ENCODE measurements at regions not wholly inside any gene's neighbourhood (a gene's known extent, or its start where the extent isn't known, plus 50 kb on each side); places are given as distances from the start of the nearest gene placed in this dataset.

DNA sequence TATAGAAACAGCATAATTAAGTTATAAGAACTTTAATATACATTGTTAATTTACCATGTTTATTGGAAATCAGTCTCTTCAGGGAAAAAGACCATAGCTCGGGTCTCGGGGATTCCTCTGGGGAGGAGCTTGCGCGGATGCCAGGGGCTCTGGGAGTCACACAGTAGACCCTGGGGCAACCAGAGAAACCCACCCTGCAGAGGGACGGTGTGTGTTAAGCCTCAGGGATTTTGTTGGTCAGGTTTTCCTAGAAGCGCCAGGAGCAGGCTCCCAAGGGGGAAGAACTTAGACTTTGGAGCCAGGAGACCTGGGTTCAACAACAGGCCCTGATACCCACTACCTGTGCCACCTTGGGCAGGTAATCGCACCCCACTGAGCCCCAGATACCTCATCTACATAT, 297.9 kb downstream of the MED10 start:
- ChIA-PET CTCF (ENCODE audit: partially characterized antibody) (no interaction called here), POLR2A (ENCODE audit: partially characterized antibody) (no interaction called here)
- Histone ChIP-seq H2BK120ac (replicated peaks; ENCODE audit: low read depth, low read length) (no peak overlapping the region), H3K23ac (ENCODE audit: insufficient read length) (no peak overlapping the region), H3K36me3 (ENCODE audit: control insufficient read depth in 2 of 4, insufficient read depth in 4 of 4, low read length in 3 of 4) (no peaks in the 10 kb centered on the region), H2BK12ac (ENCODE audit: low read depth, low read length) (no peak overlapping the region), H3K79me1 (ENCODE audit: low read depth, low read length) (0 out of 2 replicates have a peak, but pooled peaks cover 2% of the 10 kb centered on the region), H3K4me1 (replicated peaks in 1 of 4; ENCODE audit: control insufficient read depth in 3 of 4, insufficient read depth in 4 of 4, low read length in 3 of 4) (no peaks in the 10 kb centered on the region; a peak in 1 of 7 replicates), H3K4me2 (ENCODE audit: insufficient read depth in 1 of 2, low read depth in 2 of 2, low read length in 2 of 2) (no peak overlapping the region), H3K14ac (ENCODE audit: insufficient read length) (no peak overlapping the region), H3K56ac (replicated peaks; ENCODE audit: insufficient read length, low read depth, low read length) (no peak overlapping the region), H3K79me2 (ENCODE audit: control insufficient read depth in 1 of 2, insufficient read depth in 2 of 2, low read length in 2 of 2) (no peaks in the 10 kb centered on the region), H4K20me1 (replicated peaks in 1 of 2; ENCODE audit: control insufficient read depth in 1 of 2, insufficient read depth in 2 of 2, low read length in 2 of 2) (peaks cover 0 to 3% of the 10 kb centered on the region in 2 experiments), H2AK5ac (ENCODE audit: low read depth, low read length) (no peak overlapping the region), H3K27ac (ENCODE audit: low read depth, low read length) (no peak overlapping the region), H4K5ac (ENCODE audit: insufficient read length, low read depth, low read length) (no peak overlapping the region), H3K23me2 (ENCODE audit: low read depth, low read length) (no peaks in the 10 kb centered on the region), H4K91ac (replicated peaks; ENCODE audit: insufficient read length, low read length) (no peak overlapping the region), H3K27me3 (replicated peaks in 1 of 4; ENCODE audit: control insufficient read depth in 3 of 4, extremely low read depth in 1 of 4, insufficient read depth in 3 of 4, low read length in 3 of 4) (no peaks in the 10 kb centered on the region), H3K9me3 (ENCODE audit: insufficient read depth in 2 of 2, low read depth in 1 of 2, low read length in 1 of 2) (no peaks in the 10 kb centered on the region), H2BK5ac (ENCODE audit: low read depth, low read length) (no peak overlapping the region; the same call in 1 of the 2 replicates), H2AFZ (ENCODE audit: low read length) (no peak overlapping the region), H3K9ac (replicated peaks in 1 of 4; ENCODE audit: extremely low read depth in 1 of 4, low read depth in 3 of 4, low read length in 3 of 4) (no peak overlapping the region), H3K18ac (ENCODE audit: extremely low read depth, low read length) (no peak overlapping the region), H3K4me3 (ENCODE audit: extremely low read depth in 1 of 4, insufficient read depth in 2 of 4, low read depth in 3 of 4, low read length in 4 of 4) (no peak overlapping the region), H2BK15ac (ENCODE audit: low read length) (no peak overlapping the region), H3K4ac (replicated peaks; ENCODE audit: insufficient read length, low read depth, low read length) (no peak overlapping the region), H2BK20ac (ENCODE audit: low read length) (no peak overlapping the region), H4K8ac (ENCODE audit: extremely low read depth, insufficient read depth, low read length) (no peak overlapping the region)
- FAIRE-seq = no peak
- WGBS, 2 experiments (ENCODE audit: extremely low coverage in 1 of 2, insufficient coverage in 1 of 2, insufficient read length in 1 of 2, insufficient replicate concordance in 2 of 2, low coverage in 1 of 2, low lambda C conversion rate in 2 of 2, missing lambda C conversion rate in 1 of 2) = 84% methylated on average over 7 of the region's 7 CpGs; no CpG with 5 or more reads in 1 of the 2 experiments
- no peak for DNase-seq (ENCODE audit: low read depth in 1 of 2, low spot score in 2 of 2)
- TF ChIP-seq RFX5 (IDR thresholded peaks at IDR 0.05; ENCODE audit: borderline replicate concordance, low read depth, low read length) (no peak), E2F6 (IDR thresholded peaks at IDR 0.05) (no peak)

Measured in H1 (cell line).